ENCODE measurements at regions not wholly inside any gene's neighbourhood (a gene's known extent, or its start where the extent isn't known, plus 50 kb on each side); places are given as distances from the start of the nearest gene placed in this dataset.

DNA sequence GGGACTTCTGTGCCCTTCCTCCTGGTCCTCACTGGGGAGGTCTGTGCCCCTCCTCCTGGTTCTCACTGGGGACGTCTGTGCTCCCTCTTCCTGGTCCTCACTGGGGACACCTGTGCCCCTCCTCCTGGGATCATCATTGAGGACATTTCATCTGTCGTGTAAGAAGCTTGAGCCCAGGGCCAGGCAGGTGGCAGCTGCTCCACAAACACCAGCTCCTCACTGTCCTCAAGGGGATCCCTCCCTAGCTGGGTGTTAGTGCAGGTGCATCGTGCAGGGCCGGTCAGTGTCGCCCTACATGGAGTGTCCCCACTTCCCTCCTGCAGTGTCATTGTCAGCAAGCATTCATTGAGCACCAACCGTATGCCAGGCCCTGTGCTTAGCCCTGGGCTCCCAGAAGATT, 312.7 kb downstream of the PTPRU start:
- DNase-seq, result no peak

- DNase-seq, result no peak
Measured at GRCh38 chr1:29548091-29548490, 311.8 kb downstream of the PTPRU start.

DNA sequence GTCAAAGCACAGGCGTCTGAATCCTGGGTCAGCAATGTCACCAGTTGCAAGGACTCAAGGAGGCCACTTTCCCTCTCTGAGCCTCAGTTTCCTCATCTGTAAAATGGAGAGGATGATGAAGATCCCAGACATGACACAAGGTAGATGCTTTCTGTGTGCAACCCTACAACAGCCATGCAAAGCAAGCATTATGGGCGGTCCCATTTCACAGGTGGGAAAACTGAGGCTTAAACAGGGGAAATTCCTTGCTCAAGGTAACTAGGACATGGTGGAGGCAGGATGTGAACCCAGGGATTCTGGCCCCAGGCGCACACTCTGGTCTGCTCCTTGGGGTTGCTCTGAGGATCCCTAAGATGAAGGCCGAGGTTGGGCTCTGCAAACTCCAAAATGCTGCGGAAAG, 311.0 kb downstream of the PTPRU start:
- DNase-seq, result no peak

GRCh38 chr1:29546496-29546895, 310.2 kb downstream of the PTPRU start:
- DNase-seq, result no peak

DNA sequence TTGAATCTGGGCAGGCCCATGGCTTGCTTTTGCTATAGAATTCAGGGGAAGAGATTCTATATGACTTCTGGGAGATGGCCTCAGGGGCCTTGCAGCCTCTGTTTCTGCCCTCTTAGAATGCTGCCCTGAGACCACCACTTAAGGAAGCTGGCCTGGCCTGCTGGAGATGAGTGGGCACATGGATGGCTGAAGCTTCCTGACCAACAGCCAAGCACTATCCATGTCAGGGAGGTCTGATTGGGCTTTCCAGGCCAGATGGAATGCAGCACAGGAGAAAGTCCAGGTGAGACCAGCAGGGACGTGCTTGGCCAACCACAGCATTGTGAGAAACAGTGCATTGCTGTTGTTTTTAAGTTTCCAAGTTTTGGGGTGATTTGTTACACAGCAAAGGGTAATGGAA, 308.1 kb downstream of the PTPRU start:
- no peak for DNase-seq

DNA sequence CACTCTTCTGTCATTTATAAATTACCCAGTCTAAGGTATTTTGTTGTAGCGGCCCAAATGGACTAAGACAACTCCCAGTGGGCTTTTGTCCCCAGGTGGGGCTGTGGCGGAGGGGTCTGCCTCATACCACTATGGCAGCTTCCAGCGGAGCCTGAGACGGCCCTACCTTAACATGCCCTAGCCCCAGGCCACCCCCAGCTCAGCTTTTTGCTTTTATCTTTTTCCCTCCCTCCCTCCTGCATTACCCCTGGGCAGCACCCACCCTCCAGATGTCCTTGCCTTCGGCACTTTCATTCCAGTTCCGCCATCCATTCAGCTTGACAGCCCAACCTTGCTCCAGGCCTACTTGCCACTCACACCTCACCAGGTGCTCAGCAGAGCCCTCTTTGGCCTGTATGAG, 307.3 kb downstream of the PTPRU start:
- no peak for DNase-seq

GRCh38 chr1:29542548-29542947, 306.2 kb downstream of the PTPRU start:
- DNase-seq, result no peak

GRCh38 chr1:29541631-29542030, 305.3 kb downstream of the PTPRU start:
- DNase-seq, result no peak

GRCh38 chr1:29540801-29541357, 304.6 kb downstream of the PTPRU start:
- DNase-seq, result no peak

DNA sequence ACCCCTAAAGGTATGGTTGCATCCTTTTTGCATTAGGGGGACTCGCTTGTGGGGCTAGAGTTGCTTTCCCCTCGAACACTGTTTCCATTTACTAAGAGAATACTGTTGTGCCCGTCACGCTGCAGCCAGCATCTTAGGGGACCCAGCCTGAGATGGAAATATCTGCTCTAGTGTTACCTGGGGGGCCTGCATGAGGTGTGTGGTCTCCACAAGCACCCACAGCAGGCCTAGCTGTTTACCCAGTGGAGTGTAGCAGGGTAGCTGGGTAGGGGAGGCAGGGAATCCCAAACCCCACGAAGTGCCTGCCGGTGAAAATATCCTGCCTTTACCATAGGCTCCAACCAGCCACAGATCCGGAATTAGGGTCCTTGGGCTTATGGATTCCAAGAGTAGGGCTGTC, 303.6 kb downstream of the PTPRU start:
- DNase-seq, result no peak

GRCh38 chr1:29538586-29538985, 302.3 kb downstream of the PTPRU start:
- no peak for DNase-seq

- no peak for DNase-seq
Measured at GRCh38 chr1:29532751-29533150, 296.4 kb downstream of the PTPRU start.

- no peak for DNase-seq
Measured at GRCh38 chr1:29532285-29532684, 296.0 kb downstream of the PTPRU start.

DNA sequence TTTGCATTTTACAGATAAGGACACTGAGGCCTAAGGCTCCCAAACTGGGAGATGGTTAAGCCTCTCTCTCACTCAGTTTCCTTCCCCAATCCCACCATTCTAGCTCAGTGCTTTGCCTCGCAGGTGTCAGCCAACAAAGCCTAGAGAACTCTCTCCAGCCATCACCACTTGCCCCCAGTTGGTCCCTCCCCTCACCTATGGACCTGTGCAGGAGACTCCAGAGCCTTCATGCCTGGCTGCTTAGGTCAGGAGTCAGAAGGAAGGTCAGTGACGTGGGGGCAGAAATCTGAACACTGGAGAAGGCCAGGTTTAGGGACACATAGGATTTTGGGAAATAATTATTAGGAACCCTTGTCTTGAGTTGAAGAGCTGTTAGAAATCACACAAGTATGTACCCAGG, 295.3 kb downstream of the PTPRU start:
- DNase-seq, result no peak

- no peak for DNase-seq
Measured at GRCh38 chr1:29529677-29530278, 293.5 kb downstream of the PTPRU start.

DNA sequence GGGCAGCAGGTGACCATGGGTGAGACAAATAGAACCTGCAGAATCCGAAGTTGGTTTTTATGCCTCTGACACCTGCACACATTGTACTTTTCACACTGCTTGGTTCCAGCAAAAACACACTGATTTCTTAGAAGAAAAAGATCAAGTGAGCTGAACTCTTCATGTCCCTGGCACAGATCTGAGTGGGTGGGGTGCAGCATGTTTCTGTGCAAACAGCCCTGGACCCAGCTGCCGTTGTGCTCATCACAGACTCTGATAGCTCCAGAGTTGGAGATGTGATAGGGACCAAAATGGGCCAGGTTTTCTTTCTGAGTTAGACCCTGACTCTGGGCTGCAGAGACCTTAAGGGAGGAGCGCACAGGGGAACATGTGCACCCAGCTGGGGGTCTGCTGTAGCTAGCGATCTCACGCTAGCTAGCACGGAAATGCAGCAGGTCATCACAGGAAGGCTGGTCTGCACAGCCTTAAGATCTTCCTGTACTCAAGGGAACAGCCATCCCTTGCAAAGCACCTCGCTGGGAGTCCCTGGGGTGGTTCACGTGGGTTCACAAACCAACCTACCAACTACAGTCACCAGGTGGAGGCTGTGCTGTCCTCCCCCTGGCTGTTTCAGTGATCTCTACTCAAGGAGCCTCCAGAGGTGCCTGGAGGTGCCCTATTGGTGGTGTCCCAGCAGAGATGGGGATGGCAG, 291.1 kb downstream of the PTPRU start:
- no peak for DNase-seq

- no peak for DNase-seq
Measured at GRCh38 chr1:29525941-29526340, 289.6 kb downstream of the PTPRU start.

GRCh38 chr1:29524285-29525065, 288.2 kb downstream of the PTPRU start:
- DNase-seq, result no peak

DNA sequence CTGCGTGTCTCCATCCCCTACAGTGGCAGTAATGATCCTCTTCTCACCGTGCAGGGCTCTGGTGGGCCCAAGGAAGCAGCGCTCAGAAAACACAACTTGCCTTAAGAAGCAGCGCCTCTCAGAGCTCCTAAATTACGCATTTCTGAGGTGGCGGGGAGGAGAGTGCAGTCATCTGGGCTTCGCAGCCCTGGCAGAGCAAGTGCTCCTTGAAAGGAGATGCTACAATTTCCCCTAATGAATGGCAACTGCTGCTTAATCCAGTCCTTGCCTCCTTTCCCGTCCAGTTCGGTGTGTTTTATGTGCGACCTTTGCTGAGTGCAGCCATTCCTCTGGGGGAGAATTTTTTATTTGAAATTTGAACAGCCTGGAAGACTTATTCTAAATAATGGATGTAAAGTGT, 287.3 kb downstream of the PTPRU start:
- DNase-seq, result no peak

DNA sequence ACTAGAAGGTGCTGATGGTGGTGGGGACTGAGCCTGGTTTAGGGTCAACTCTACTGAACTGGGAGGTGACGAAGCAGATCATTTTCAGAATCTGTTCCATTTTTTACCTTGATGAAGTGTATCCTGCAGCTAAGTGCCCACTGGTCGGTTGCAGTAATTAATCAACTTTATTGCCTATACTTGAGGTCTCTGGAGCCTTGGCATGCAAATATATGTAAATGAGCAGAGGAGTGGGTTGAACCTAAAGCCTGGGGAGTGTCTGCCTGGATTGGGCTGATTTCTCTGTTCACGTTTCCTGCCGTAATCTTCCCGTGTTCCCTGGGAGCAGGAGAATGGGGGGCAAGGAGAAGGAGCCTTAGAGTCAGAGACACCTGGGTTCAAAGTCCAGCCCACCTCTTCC, 286.8 kb downstream of the PTPRU start:
- no peak for DNase-seq

- no peak for DNase-seq
Measured at GRCh38 chr1:29521811-29522580, 285.7 kb downstream of the PTPRU start.

DNA sequence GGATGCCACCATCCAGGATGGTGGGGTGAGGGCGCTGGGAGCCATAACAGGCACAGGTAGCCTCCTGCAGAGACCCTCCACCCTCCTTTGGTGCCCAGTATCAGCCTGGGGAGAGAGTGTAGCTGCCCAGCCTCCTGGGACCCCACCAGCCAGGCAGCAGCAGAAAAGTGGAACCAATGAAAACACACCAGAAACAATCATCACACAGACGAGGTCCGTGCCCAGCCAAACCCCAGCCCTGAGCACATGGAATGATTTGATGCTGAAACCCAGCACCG, 285.1 kb downstream of the PTPRU start:
- no peak for DNase-seq
